Muscle layer of duodenum (tissue), 2 donors: ENCODE measurements at regions not wholly inside any gene's neighbourhood (a gene's known extent, or its start where the extent isn't known, plus 50 kb on each side); places are given as distances from the start of the nearest gene placed in this dataset.

Experiments used
- H3K27ac ChIP-seq: one replicate; pipeline ENCODE4 v1.7.0; 2013; ENCODE audit warnings: mild to moderate bottlenecking, low read length
- H3K27me3 ChIP-seq: one replicate; pipeline ENCODE4 v1.7.0; 2013; ENCODE audit warnings: low read depth, mild to moderate bottlenecking, control low read depth, low read length
- H3K36me3 ChIP-seq, 2 donors: one replicate each; pipeline ENCODE4 v1.7.0; 2013; ENCODE audit warnings: low read length in 2 of 2, control low read depth in 1 of 2, mild to moderate bottlenecking in 1 of 2; ENCODE audit not compliant: insufficient read depth in 2 of 2, control insufficient read depth in 1 of 2
- H3K4me1 ChIP-seq, 2 donors: one replicate each; pipeline ENCODE4 v1.7.0; 2013; ENCODE audit warnings: low read length in 2 of 2, mild to moderate bottlenecking in 2 of 2, control low read depth in 1 of 2, moderate library complexity in 1 of 2; ENCODE audit not compliant: insufficient read depth in 2 of 2, control insufficient read depth in 1 of 2
- H3K4me3 ChIP-seq, 2 donors: one replicate each; pipeline ENCODE4 v1.7.0; 2013; ENCODE audit warnings: low read length in 2 of 2, low read depth in 1 of 2, mild to moderate bottlenecking in 1 of 2
- H3K9me3 ChIP-seq, 2 donors: one replicate each; pipeline ENCODE4 v1.7.0; 2013; ENCODE audit warnings: low read length in 2 of 2, control low read depth in 1 of 2, mild to moderate bottlenecking in 1 of 2; ENCODE audit not compliant: control insufficient read depth in 1 of 2
- donor health status: healthy.

DNA sequence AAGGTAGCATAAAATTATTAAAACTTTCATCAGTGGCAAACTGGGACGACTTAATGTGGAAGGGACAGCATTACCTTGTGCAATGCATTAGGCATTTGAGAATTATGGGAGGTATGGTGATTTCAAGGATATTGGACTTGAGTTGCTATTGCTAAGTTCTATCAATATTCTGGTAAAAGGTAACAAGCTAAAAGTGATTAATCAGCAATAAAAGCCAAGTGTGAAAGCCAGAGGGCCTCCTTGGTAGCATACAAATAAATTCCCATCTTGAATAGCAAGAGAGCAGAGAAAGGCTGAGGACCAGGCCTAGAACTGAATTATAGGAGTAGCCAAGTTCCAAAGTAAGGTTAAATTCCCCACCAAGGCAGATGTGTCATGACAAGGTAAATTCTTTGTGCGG lies 74.2 kb upstream of the KCNH7 start:
- H3K4me3 ChIP-seq: no peak overlapping the region
- no peaks in the 10 kb centered on the region for H3K4me1 ChIP-seq
- H3K9me3 ChIP-seq: no peaks in the 10 kb centered on the region

GRCh38 chr2:162908567-162908966 lies 70.0 kb upstream of the KCNH7 start:
- Histone ChIP-seq H3K27ac (no peak overlapping the region), H3K4me1 (no peaks in the 10 kb centered on the region), H3K36me3 (no peaks in the 10 kb centered on the region), H3K4me3 (no peak overlapping the region), H3K27me3 (no peaks in the 10 kb centered on the region), H3K9me3 (no peaks in the 10 kb centered on the region)

More for the DNA sequence above, 74.2 kb upstream of the KCNH7 start:
- H3K36me3 ChIP-seq: no peaks in the 10 kb centered on the region
- no peaks in the 10 kb centered on the region for H3K27me3 ChIP-seq
- H3K27ac ChIP-seq: no peak overlapping the region

DNA sequence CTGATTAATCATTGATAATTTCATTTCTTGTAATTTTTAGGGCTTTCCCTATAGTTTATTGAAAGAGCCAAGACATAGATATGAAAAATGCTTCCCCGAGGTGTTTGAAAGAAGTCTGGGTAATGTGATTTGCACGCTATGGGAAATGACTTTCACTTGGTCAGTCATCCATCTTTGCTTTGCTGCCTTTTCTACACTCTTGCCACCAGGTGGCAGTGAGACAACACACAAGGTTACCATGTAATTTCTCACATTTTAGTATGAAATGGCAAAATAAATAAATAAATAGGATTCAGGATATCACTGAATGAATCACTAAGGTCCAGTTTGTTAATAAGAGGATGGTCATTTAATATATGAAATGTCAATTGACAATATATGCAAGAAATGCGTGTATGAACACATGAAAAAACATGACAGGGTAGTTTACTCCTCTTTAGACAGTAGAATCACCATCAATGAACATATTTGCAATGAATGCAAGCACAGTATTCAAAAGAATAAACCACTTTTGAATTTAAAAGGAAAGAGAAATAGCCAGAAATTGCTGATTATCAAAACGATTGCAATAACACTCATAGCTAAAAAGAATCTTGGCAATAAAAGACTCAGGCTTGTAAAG lies 52.2 kb upstream of the KCNH7 start:
- Histone ChIP-seq H3K27me3 (no peaks in the 10 kb centered on the region), H3K4me3 (no peak overlapping the region), H3K9me3 (no peaks in the 10 kb centered on the region), H3K27ac (no peak overlapping the region), H3K36me3 (no peaks in the 10 kb centered on the region), H3K4me1 (no peaks in the 10 kb centered on the region)

GRCh38 chr2:162888652-162889051 lies 50.1 kb upstream of the KCNH7 start:
- H3K27me3 ChIP-seq: no peaks in the 10 kb centered on the region
- no peaks in the 10 kb centered on the region for H3K4me1 ChIP-seq
- H3K4me3 ChIP-seq: no peak overlapping the region
- no peak overlapping the region for H3K27ac ChIP-seq
- no peaks in the 10 kb centered on the region for H3K9me3 ChIP-seq
- H3K36me3 ChIP-seq: no peaks in the 10 kb centered on the region
